T-helper 2 cell treated with Interferon-gamma antibody and Interleukin-4, amounts not matched to agents 5 μg/mL and 100 μg/mL, for 36 hours (primary cell): ENCODE measurements at regions not wholly inside any gene's neighbourhood (a gene's known extent, or its start where the extent isn't known, plus 50 kb on each side); places are given as distances from the start of the nearest gene placed in this dataset.

Experiments
- DNase-seq: peaks from one replicate; pipeline ENCODE4 v3.0.0; 2021; ENCODE audit warnings: low spot score
- H3K27ac Mint-ChIP-seq: one replicate; pipeline ENCODE4 v1.8.0; 2021; ENCODE audit warnings: mild to moderate bottlenecking, mixed read lengths
- H3K27me3 Mint-ChIP-seq: one replicate; pipeline ENCODE4 v1.8.0; 2021; ENCODE audit warnings: low read depth, mixed read lengths
- H3K36me3 Mint-ChIP-seq: one replicate; pipeline ENCODE4 v1.8.0; 2021; ENCODE audit warnings: low read depth, mixed read lengths
- H3K4me1 Mint-ChIP-seq: one replicate; pipeline ENCODE4 v1.8.0; 2021; ENCODE audit warnings: low read depth, mixed read lengths
- H3K4me3 Mint-ChIP-seq: one replicate; pipeline ENCODE4 v1.8.0; 2022; ENCODE audit warnings: mild to moderate bottlenecking, moderate library complexity, mixed read lengths
- H3K9me3 Mint-ChIP-seq: one replicate; pipeline ENCODE4 v1.8.0; 2021; ENCODE audit warnings: mixed read lengths

DNA sequence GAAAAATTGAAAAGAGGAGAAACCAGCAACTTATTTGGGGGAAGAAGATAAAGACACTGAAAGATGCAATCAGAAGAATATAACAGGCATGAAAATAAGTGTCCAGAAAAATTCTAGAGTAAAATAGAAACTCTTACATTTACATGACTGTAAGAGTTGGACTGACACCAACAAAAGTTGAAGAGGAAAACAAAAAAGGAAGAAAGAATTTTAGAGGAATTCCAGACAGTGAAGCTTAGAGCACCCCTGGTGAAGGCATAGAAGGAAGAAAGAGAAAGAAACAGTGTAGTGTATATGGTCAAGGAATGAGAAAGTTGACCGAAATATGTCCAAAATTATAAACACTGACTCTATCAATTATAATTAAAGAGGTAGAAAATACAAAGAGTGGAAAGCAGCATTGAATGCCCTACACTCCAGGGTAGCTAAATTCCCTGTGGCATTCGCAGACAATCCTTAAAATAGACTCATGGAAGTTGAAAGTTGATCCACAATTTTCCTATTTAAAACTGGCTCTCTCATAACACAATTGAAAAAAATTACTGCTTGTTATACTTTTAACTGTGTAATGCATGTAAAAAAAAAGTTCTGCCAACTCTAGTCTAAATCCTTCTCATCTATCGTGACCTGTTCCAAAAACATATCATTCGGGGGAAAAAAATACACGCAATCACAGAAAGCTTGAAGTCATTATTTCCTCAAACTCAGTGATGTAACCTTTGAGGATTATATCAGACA is 102.6 kb upstream of the ABI3BP start:
- Mint-ChIP-seq H3K27me3 (no peaks in the 10 kb centered on the region), H3K4me3 (no peak overlapping the region), H3K27ac (no peak overlapping the region), H3K9me3 (no peaks in the 10 kb centered on the region), H3K36me3 (no peaks in the 10 kb centered on the region), H3K4me1 (no peaks in the 10 kb centered on the region)
- DNase-seq: no peak

DNA sequence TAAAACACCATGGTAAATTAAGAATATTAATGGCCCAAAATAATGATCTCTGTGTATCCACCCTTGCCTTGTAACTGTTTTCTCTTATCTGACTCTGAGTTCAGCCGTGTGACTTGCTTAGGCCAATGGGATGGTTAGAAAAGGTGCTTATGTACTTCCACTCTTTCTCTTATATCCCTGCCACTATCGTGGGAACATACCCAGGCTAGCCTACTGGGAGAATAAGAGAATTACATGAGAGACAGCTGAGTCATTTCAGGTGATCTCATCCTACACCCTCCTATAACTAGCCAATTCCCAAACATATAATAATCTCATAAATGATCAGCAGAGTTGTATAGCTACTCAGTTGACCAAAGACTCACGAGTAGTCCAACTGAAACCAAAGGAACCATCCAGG is 98.3 kb upstream of the ABI3BP start:
- H3K27ac Mint-ChIP-seq: no peak overlapping the region
- H3K4me3 Mint-ChIP-seq: no peak overlapping the region
- H3K36me3 Mint-ChIP-seq: no peaks in the 10 kb centered on the region
- no peaks in the 10 kb centered on the region for H3K4me1 Mint-ChIP-seq
- H3K9me3 Mint-ChIP-seq: no peaks in the 10 kb centered on the region
- peaks cover 2% of the 10 kb centered on the region for H3K27me3 Mint-ChIP-seq
- no peak for DNase-seq

DNA sequence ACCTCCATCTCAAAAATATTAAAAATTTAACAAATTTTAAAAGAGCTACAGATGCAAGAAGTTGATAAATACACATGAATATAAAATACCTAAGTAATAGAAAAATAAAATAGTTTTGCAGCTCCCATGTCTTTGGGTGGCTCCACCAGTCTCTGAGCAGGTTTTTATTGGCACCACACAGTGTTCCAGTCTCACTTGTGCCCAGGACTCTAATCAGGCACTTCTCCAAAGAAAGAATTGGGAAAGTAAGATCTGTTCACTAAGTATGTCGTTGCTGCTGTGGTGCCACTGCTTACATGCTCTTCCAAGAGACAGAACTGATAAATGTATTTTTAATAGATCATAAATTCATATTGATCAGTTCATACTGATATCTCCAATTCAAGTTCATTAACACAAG is 92.5 kb upstream of the ABI3BP start:
- Mint-ChIP-seq H3K9me3 (no peaks in the 10 kb centered on the region), H3K4me3 (no peak overlapping the region), H3K27ac (no peak overlapping the region), H3K4me1 (no peaks in the 10 kb centered on the region), H3K27me3 (peaks cover 2% of the 10 kb centered on the region), H3K36me3 (no peaks in the 10 kb centered on the region)
- DNase-seq: no peak

DNA sequence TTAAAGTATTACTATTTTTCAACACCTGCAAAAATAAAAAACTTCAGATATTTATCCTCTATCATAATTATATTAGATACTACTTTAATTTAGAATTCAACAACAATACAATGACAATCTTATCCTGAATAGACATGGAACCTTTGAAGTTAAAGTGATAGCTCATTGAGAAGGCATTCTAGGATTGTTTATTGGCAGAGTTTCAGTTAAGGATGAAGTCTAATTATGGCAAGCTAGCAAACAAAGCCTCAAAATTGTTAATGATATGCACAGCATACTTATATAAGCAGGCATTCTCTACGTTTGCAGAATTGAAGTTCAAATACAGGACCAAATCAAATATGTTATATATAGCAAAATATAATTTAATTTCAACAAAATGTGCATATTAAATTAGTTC is 91.2 kb upstream of the ABI3BP start:
- Mint-ChIP-seq H3K9me3 (no peaks in the 10 kb centered on the region), H3K4me3 (no peak overlapping the region), H3K4me1 (no peaks in the 10 kb centered on the region), H3K27ac (no peak overlapping the region), H3K36me3 (no peaks in the 10 kb centered on the region), H3K27me3 (peaks cover 2% of the 10 kb centered on the region)
- DNase-seq: no peak

DNA sequence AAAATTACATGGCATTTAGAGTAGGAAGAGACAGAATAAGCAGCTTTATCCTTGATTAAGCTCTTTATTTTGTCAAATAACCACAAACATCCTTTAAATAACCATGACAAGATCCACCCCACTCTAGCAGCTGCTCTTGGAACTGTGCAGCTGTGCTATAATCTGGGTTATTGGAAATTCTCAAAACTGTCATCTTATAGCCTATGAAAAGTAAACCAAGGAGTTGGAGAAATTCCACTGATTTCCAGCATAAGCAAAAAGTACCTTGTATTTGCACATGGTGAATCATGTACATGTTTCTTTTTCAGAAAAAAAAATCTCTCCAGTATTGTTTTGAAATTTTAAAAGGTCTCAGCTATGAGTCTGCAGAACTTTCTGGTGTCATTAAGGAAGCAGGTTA is 88.8 kb upstream of the ABI3BP start:
- H3K4me3 Mint-ChIP-seq: no peak overlapping the region
- no peak overlapping the region for H3K27ac Mint-ChIP-seq
- no peaks in the 10 kb centered on the region for H3K4me1 Mint-ChIP-seq
- no peaks in the 10 kb centered on the region for H3K36me3 Mint-ChIP-seq
- DNase-seq: no peak
- H3K9me3 Mint-ChIP-seq: no peaks in the 10 kb centered on the region
- peaks cover under 1% of the 10 kb centered on the region for H3K27me3 Mint-ChIP-seq

DNA sequence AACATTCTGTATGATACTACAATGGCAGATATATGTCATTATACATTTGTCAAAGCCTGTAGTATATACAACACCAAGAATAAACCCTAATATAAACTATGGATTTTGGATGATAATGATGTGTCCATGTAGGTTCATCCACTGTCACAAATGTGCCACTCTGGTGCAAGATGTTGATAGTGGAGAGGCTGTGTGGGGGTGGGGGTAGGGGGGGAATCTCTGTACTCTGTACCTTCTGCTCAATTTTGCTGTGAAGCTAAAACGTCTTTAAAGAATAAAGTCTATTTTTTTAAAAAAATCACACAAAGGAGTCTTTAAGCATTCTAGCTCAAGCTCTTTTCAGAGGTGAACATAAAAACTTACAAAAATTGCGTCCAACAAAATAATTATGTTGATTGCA is 88.2 kb upstream of the ABI3BP start:
- Mint-ChIP-seq H3K36me3 (no peaks in the 10 kb centered on the region), H3K4me3 (no peak overlapping the region), H3K27me3 (no peaks in the 10 kb centered on the region), H3K27ac (no peak overlapping the region), H3K9me3 (no peaks in the 10 kb centered on the region), H3K4me1 (no peaks in the 10 kb centered on the region)
- no peak for DNase-seq

DNA sequence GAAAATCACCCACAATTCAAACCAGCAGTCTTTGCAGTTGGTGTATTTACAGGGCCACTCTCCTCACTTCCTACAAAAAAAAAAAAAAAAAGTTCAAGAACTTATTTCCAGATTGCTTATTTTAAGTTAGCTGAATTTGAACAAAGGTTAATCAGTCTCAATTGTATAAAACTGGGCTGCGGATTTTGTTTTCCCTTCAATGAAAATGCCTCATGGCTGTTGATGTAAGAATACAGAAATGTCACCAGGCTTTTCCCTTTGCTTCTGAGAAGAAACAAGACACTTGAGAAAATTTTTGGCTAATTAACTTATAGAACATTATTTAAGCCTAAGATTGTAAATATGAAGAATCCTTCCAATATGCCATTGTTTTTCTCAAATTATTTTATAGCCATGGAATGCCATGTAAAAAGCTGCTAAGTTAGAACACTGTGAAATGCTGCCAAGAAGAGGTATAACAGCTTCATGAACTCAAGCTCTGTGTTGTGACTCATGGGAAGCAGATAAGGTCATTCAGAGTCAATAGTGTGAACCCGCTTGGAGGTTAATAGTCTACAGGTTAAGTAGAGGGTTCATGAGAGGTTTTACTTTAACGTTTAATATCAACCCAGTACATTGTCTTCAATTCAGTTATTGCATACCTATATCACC is 84.3 kb upstream of the ABI3BP start:
- H3K4me3 Mint-ChIP-seq: no peak overlapping the region
- H3K36me3 Mint-ChIP-seq: no peaks in the 10 kb centered on the region
- no peaks in the 10 kb centered on the region for H3K9me3 Mint-ChIP-seq
- H3K27ac Mint-ChIP-seq: no peak overlapping the region
- no peaks in the 10 kb centered on the region for H3K27me3 Mint-ChIP-seq
- DNase-seq: no peak
- H3K4me1 Mint-ChIP-seq: no peaks in the 10 kb centered on the region

DNA sequence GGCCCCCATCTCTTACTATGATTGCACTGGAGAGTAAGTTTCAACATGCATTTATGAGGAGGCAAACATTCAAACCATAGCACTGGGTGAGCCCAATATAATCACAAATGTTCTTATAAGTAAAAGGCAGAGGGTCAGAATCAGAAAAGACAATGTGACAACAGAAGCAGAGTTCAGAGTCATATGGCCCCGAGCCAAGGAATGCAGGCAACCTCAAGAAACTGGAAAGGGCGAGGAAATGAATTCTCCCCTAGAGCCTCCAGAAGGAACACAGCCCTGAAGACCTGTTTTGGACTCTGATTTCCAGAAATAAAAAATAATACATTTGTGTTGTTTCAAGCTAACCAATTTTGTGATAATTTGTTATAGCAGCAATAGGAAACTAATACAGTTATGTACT is 81.3 kb upstream of the ABI3BP start:
- no peak for DNase-seq
- H3K4me3 Mint-ChIP-seq: no peak overlapping the region
- no peaks in the 10 kb centered on the region for H3K4me1 Mint-ChIP-seq
- H3K9me3 Mint-ChIP-seq: no peaks in the 10 kb centered on the region
- H3K27me3 Mint-ChIP-seq: no peaks in the 10 kb centered on the region
- no peak overlapping the region for H3K27ac Mint-ChIP-seq
- H3K36me3 Mint-ChIP-seq: no peaks in the 10 kb centered on the region

DNA sequence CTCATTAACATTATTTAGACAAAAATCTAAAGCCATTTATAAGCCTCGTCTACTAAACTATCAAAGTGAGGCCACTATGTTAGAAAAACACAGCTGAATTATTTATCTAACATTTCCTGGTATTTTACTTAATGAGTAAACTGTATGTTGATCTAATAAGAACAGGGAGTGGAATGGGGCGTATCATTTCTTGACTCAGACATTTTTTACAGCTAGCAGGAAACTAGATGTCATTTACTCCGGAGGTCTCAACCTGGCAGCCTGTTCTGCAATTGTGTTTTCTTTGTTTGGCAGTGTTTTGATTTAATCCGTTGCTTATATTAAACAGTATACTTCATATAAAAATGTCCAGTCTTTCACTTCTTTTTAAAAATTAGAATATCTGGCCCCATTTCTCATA is 79.1 kb upstream of the ABI3BP start:
- Mint-ChIP-seq H3K4me3 (no peak overlapping the region), H3K9me3 (no peaks in the 10 kb centered on the region), H3K4me1 (no peaks in the 10 kb centered on the region), H3K27ac (no peak overlapping the region), H3K36me3 (no peaks in the 10 kb centered on the region), H3K27me3 (no peaks in the 10 kb centered on the region)
- DNase-seq: no peak

DNA sequence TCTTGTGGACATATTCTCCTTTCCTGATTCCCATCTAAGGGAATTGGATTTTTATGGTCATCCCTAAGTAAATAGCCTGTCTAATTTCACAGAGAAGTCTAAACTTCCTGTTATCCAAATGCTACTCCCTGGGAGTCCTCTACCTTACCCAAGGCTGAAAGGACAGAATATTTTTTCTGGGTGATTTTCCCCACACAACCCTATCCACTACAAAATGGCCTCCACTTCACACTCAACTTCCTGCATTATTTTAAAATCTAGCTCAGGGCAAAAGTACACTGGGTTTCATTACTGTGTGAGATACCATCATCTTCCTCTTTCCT is 77.5 kb upstream of the ABI3BP start:
- H3K4me3 Mint-ChIP-seq: no peak overlapping the region
- no peak overlapping the region for H3K27ac Mint-ChIP-seq
- H3K36me3 Mint-ChIP-seq: no peaks in the 10 kb centered on the region
- no peaks in the 10 kb centered on the region for H3K9me3 Mint-ChIP-seq
- DNase-seq: no peak
- no peaks in the 10 kb centered on the region for H3K4me1 Mint-ChIP-seq
- peaks cover 4% of the 10 kb centered on the region for H3K27me3 Mint-ChIP-seq

DNA sequence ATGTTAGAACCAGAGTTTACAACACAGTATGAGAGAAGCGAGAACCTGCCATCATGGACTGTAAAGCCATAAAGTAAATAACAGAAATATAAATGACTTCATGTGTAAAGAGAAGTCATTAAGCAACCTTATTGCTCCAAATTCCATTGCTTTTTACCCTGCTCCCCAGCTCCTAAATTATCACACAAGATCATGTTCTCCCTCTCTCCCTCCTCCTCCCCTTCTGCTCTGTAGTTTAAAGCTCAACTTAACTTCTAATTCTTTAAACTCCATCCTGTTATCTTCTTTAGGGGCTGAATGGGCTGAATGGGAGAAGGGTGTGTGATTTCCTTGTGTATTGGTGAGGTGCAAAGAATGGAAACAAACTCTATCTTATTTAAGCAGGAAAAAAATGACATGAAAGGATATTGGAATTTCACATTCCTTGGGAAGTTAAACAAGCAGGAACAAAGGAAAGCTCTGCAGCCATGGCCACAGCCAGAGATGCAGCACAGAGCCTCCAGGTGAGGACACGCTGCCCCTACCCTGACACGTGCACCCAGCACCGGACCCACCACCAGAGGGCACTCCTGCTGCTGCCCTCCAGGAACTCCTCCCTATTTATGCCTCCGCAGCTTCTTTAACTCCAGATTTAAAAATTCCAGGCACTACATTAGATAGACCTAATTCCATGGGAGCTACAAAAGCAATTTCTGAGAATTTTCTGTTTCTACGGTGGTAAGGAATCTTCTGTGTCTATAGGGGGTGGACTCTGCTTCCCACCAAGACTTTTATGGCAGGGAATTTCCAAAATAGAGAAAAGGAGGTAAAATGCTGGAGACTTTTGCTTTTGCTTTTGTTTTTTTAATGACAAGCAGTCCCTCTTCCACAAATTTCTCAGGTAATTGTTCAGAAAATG is 76.9 kb upstream of the ABI3BP start:
- Mint-ChIP-seq H3K27me3 (peaks cover 5% of the 10 kb centered on the region), H3K9me3 (no peaks in the 10 kb centered on the region), H3K4me1 (no peaks in the 10 kb centered on the region), H3K4me3 (no peak overlapping the region), H3K36me3 (no peaks in the 10 kb centered on the region), H3K27ac (no peak overlapping the region)
- DNase-seq: peak; percentile 40

DNA sequence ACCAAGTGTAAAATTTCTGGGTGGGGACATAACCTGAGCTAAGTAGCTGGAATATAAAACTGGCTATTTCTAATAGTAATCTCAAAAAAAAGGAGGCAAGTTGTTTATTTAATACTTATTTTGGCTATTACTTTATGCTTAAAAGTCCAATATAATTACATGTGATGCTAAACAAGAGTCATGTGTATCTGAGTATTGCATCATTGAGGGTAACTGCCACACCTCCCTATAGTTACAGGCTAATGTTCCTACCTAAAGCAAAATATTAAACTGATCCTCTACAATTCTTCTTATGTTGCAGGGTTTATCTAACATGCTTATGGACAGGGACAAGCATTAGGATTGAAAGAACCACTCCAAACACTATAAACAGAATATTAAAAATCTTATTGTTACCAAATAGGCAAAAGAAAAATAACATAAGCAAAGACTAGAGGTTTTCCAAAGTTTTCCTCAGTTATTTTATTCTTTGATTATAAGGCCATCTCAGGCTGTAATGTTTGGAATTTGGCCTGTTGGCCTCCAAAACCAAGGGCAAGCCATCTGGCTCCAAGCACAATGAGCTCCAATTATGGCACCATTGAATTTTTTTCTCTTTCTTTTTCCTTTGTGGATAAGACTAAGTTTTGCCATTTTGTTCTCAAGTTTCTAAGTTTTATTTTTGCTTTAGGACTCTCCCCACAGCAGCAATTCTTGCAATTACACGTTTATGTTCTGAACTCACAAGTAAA is 75.8 kb upstream of the ABI3BP start:
- H3K9me3 Mint-ChIP-seq: no peaks in the 10 kb centered on the region
- no peak overlapping the region for H3K4me3 Mint-ChIP-seq
- no peak overlapping the region for H3K27ac Mint-ChIP-seq
- peaks cover 7% of the 10 kb centered on the region for H3K27me3 Mint-ChIP-seq
- no peaks in the 10 kb centered on the region for H3K36me3 Mint-ChIP-seq
- no peaks in the 10 kb centered on the region for H3K4me1 Mint-ChIP-seq
- DNase-seq: no peak

DNA sequence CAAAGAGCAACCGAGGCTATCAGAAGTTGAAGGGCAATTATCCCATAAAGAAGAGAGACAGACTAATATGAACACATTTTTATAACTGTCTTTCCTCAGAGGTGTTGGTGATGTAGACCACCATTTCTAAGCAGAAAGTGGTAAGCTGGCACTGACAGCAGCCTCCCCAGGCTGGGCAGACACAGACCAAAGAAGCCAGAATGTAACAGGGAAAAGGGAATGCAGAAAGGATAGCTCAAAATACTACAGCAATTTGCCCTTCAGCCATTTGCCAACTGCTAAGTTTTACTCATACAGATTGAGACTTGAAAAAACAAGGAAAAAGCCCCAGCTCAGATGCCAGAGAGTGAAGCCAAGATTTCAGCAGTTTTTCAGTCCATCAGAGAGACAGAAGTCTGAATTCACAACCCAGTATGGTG is 73.5 kb upstream of the ABI3BP start:
- Mint-ChIP-seq H3K27ac (no peak overlapping the region), H3K9me3 (no peaks in the 10 kb centered on the region), H3K4me1 (no peaks in the 10 kb centered on the region), H3K36me3 (no peaks in the 10 kb centered on the region), H3K4me3 (no peak overlapping the region), H3K27me3 (peaks cover 7% of the 10 kb centered on the region)
- no peak for DNase-seq

DNA sequence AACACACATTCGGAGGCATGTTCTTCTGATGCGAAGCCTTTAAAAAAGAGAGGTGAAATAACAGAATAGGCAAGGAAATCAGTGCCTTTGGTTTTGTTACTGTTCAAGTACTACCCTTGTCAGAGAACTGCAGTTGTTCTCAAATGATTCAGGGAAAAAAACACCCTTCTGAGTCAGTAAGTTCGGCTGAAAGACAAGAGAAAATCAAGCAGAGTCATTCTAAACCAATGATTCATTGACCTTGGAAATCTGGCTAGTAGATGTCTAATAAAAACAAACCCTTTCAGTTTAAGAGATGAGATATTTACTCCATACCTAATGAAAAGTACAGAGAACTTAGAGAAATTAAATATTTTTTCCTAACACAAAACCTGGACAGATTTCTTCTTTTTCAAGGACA is 72.7 kb upstream of the ABI3BP start:
- H3K27ac Mint-ChIP-seq: no peak overlapping the region
- H3K9me3 Mint-ChIP-seq: no peaks in the 10 kb centered on the region
- DNase-seq: no peak
- H3K4me1 Mint-ChIP-seq: no peaks in the 10 kb centered on the region
- no peaks in the 10 kb centered on the region for H3K36me3 Mint-ChIP-seq
- no peak overlapping the region for H3K4me3 Mint-ChIP-seq
- peaks cover 7% of the 10 kb centered on the region for H3K27me3 Mint-ChIP-seq
